ENCODE measurements at regions not wholly inside any gene's neighbourhood (a gene's known extent, or its start where the extent isn't known, plus 50 kb on each side); places are given as distances from the start of the nearest gene placed in this dataset.

DNA sequence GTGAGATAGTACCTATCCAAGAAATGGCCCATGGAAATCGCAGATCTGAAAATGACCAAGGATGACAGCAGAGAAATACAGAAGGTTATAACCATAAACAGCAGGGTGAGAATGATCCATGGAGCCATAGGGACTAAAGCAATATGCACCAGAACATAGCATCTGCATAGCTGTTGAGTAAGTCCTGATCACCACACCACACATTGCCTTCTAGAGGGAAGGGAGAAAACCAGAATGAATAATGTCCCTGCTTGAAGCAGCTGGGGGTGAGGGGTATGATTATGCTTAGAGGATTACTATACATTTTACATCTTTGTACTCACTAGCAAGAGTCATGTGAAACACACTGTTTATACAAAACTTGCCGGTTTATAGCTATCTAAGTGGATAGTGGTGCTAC is 350.4 kb downstream of the MBD2 start (continued):
- TF ChIP-seq, protein P1, sequence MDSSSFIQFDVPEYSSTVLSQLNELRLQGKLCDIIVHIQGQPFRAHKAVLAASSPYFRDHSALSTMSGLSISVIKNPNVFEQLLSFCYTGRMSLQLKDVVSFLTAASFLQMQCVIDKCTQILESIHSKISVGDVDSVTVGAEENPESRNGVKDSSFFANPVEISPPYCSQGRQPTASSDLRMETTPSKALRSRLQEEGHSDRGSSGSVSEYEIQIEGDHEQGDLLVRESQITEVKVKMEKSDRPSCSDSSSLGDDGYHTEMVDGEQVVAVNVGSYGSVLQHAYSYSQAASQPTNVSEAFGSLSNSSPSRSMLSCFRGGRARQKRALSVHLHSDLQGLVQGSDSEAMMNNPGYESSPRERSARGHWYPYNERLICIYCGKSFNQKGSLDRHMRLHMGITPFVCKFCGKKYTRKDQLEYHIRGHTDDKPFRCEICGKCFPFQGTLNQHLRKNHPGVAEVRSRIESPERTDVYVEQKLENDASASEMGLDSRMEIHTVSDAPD (CRISPR knock-in tag; IDR thresholded peaks at IDR 0.05): no peak
- TF ChIP-seq SRSF7 (optimal IDR thresholded peaks at IDR 0.05; ENCODE audit: low read depth, low read length) (no peak), TCF7 (IDR thresholded peaks at IDR 0.05; ENCODE audit: borderline replicate concordance) (no peak), U2AF1 (optimal IDR thresholded peaks at IDR 0.05; ENCODE audit: low read depth, low read length) (no peak), POLR2H (tag; IDR thresholded peaks at IDR 0.05; ENCODE audit: low read depth) (no peak), TEAD1 (CRISPR knock-in tag; IDR thresholded peaks at IDR 0.05) (no peak), HLTF (IDR thresholded peaks at IDR 0.05) (no peak), CXXC5 (CRISPR knock-in tag; IDR thresholded peaks at IDR 0.05) (no peak)
- TF ChIP-seq, protein P2, sequence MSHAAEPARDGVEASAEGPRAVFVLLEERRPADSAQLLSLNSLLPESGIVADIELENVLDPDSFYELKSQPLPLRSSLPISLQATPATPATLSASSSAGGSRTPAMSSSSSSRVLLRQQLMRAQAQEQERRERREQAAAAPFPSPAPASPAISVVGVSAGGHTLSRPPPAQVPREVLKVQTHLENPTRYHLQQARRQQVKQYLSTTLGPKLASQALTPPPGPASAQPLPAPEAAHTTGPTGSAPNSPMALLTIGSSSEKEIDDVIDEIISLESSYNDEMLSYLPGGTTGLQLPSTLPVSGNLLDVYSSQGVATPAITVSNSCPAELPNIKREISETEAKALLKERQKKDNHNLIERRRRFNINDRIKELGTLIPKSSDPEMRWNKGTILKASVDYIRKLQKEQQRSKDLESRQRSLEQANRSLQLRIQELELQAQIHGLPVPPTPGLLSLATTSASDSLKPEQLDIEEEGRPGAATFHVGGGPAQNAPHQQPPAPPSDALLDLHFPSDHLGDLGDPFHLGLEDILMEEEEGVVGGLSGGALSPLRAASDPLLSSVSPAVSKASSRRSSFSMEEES (CRISPR knock-in tag; IDR thresholded peaks at IDR 0.05): no peak

DNA sequence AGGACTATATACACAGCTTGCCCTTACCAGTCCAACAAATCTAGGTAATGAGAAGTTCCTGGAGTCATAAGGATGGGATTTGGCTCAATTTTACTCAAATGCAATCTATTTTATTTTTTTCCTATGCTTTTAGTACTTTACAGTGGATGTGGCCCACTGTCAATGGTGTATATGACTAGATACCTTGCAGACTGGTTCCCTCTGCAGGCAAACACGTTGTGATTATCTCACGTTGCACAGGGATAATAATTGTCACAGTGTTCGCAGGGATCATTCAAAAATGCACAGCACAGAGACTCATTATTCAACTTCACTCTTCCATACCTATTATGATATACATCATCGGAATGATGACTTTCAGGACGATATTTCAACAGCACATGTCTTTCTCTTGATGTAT is 359.7 kb downstream of the MBD2 start:
- no TSS peak for BruUV-seq (replicated peaks)

More for the DNA sequence above, 359.7 kb downstream of the MBD2 start:
- no peak overlapping the region for H3K27ac ChIP-seq (ENCODE audit: extremely low read depth, low read depth, low read length)
- WGBS (ENCODE audit: insufficient coverage, low coverage, missing lambda C conversion rate): 0% methylated on average over 5 of the region's 5 CpGs
- H3K9me3 ChIP-seq (replicated peaks; ENCODE audit: control insufficient read depth, insufficient read depth, low read depth, low read length): no peaks in the 10 kb centered on the region
- H3K4me2 ChIP-seq (ENCODE audit: insufficient read depth, low read length): no peak overlapping the region
- no peaks in the 10 kb centered on the region for H4K20me1 ChIP-seq (replicated peaks; ENCODE audit: control insufficient read depth, insufficient read depth, low read length)
- POLR2A ChIA-PET: no interaction called here
- H3K9ac ChIP-seq (ENCODE audit: insufficient read depth in 1 of 2, low read depth in 2 of 2, low read length in 2 of 2): no peak overlapping the region
- no peak for TF ChIP-seq ZNF561 (CRISPR knock-in tag; conservative IDR thresholded peaks at IDR 0.05)
- peak in 1 of 2 experiments; percentile 42; a peak in 2 of 4 replicates for TF ChIP-seq RAD21 (CRISPR knock-in tag; conservative IDR thresholded peaks at IDR 0.05 in 1 of 2, IDR thresholded peaks at IDR 0.05 in 1 of 2)
- H2AFZ ChIP-seq (ENCODE audit: low read depth, low read length): no peak overlapping the region
- no peak overlapping the region for H3K4me3 ChIP-seq
- H3K79me2 ChIP-seq (ENCODE audit: control insufficient read depth, insufficient read depth, low read length): no peaks in the 10 kb centered on the region
- in situ Hi-C loops (cut with MboI) (no loop called here), intact Hi-C loops (cut with micrococcal nuclease) (no loop called here)
- FAIRE-seq (no peak), ATAC-seq (no peak), DNase-seq (ENCODE audit: extremely low read depth in 1 of 4, low spot score in 3 of 4) (no peak)
- CTCF ChIA-PET (ENCODE audit: low intra/inter-chr PET ratio): no interaction called here
- H3K27me3 ChIP-seq (ENCODE audit: control insufficient read depth in 2 of 2, insufficient read depth in 2 of 2, low read length in 2 of 2): no peaks in the 10 kb centered on the region
- no peaks in the 10 kb centered on the region for H3K36me3 ChIP-seq (ENCODE audit: control insufficient read depth, insufficient read depth, low read length)
- H3K4me1 ChIP-seq (replicated peaks in 1 of 2; ENCODE audit: control insufficient read depth in 2 of 2, insufficient read depth in 2 of 2, low read length in 2 of 2): no peaks in the 10 kb centered on the region
- H3K9me1 ChIP-seq (ENCODE audit: control insufficient read depth, insufficient read depth, low read length): no peaks in the 10 kb centered on the region

Data from K562 (cell line).